K562 (cell line): ENCODE measurements at regions not wholly inside any gene's neighbourhood (a gene's known extent, or its start where the extent isn't known, plus 50 kb on each side); places are given as distances from the start of the nearest gene placed in this dataset.

Experiments
- ATAC-seq: fragments of 200-7000 bp; cut with Tn5 transposase; 3 replicates; pipeline ENCODE4 v1.9.1; 2020; ENCODE audit warnings: moderate library complexity
- BruUV-seq: library from RNA; stranded (reverse); fragments of 400-500 nt; replicated peaks from 2 replicates; lab custom pipeline; 2021; lab: Mats Ljungman, UMichigan
- CTCF ChIA-PET: fragments of 300-600 bp; formaldehyde crosslinking; extraction: SDS; loops from one replicate; lab custom pipeline; 2021; ENCODE audit warnings: low intra/inter-chr PET ratio; lab: Yijun Ruan, JAX
- POLR2A ChIA-PET: fragments of 300-600, 350-650 bp; sonication (Branson Sonifier 250); formaldehyde crosslinking; extraction: SDS; loops from one replicate; lab custom pipeline; 2021; ENCODE audit warnings: antibody characterized with exemption, inconsistent platforms; lab: Yijun Ruan, JAX
- DNase-seq, 4 experiments: peaks; one replicate each; pipeline versions ENCODE4 v3.0.0 to v3.0.0-alpha.2; 2011 to 2018; ENCODE audit warnings: low spot score in 3 of 4, mixed read lengths in 3 of 4; ENCODE audit errors: extremely low read depth in 1 of 4
- FAIRE-seq: peaks from 2 replicates; lab custom pipeline; 2011; peaks lifted over from hg19 to GRCh38; lab: Jason Lieb, UNC
- H2AFZ ChIP-seq: 2 replicates; pipeline ENCODE4 v1.6.0; 2011; ENCODE audit warnings: low read depth, low read length, control low read depth, inconsistent platforms
- H3K27ac ChIP-seq: fragments of 200-600 bp; 3 replicates; pipeline ENCODE4 v1.8.0; 2011; ENCODE audit warnings: low read depth, mild to moderate bottlenecking, control low read depth, inconsistent platforms, low read length, moderate library complexity, mixed read lengths; ENCODE audit errors: extremely low read depth
- H3K27me3 ChIP-seq, 2 experiments: fragments of 300-600 bp in 1 of 2; 2 replicates in 1 of 2; 3 replicates in 1 of 2; pipeline versions ENCODE4 v1.6.0 to v1.8.0; 2011; ENCODE audit warnings: inconsistent platforms in 2 of 2, low read length in 2 of 2, mild to moderate bottlenecking in 1 of 2, mixed read lengths in 1 of 2, moderate library complexity in 1 of 2; ENCODE audit not compliant: control insufficient read depth in 2 of 2, insufficient read depth in 2 of 2
- H3K36me3 ChIP-seq: fragments of 300-600 bp; 3 replicates; pipeline ENCODE4 v1.8.0; 2011; ENCODE audit warnings: mild to moderate bottlenecking, low read length, inconsistent platforms; ENCODE audit not compliant: control insufficient read depth, insufficient read depth
- H3K4me1 ChIP-seq, 2 experiments: fragments of 200-600 bp in 1 of 2; replicated peaks in 1 of 2; 2 replicates in 1 of 2; 3 replicates in 1 of 2; pipeline versions ENCODE4 v1.5.1 to v1.8.0; 2011; ENCODE audit warnings: inconsistent platforms in 2 of 2, low read length in 2 of 2, mild to moderate bottlenecking in 1 of 2, mixed read lengths in 1 of 2, moderate library complexity in 1 of 2; ENCODE audit not compliant: control insufficient read depth in 2 of 2, insufficient read depth in 2 of 2
- H3K4me2 ChIP-seq: 2 replicates; pipeline ENCODE4 v1.6.1; 2011; ENCODE audit warnings: low read length, control low read depth, inconsistent platforms, mixed read lengths; ENCODE audit not compliant: insufficient read depth
- H3K4me3 ChIP-seq: fragments of 200-600 bp; sonication (generic), shearing (Covaris generic); 2 replicates; pipeline ENCODE4 v1.5.1; 2016; ENCODE audit warnings: control low read depth, inconsistent platforms
- H3K79me2 ChIP-seq: fragments of 200-600 bp; 3 replicates; pipeline ENCODE4 v1.8.0; 2011; ENCODE audit warnings: low read length, inconsistent platforms; ENCODE audit not compliant: control insufficient read depth, insufficient read depth
- H3K9ac ChIP-seq, 2 experiments: 2 replicates each; pipeline versions ENCODE4 v1.6.0 to v1.6.1; 2011; ENCODE audit warnings: low read depth in 2 of 2, low read length in 2 of 2, control low read depth in 1 of 2, inconsistent platforms in 1 of 2, mild to moderate bottlenecking in 1 of 2, mixed read lengths in 1 of 2; ENCODE audit not compliant: insufficient read depth in 1 of 2
- H3K9me1 ChIP-seq: one replicate; pipeline ENCODE4 v1.6.0; 2011; ENCODE audit warnings: inconsistent platforms, mild to moderate bottlenecking, low read length, moderate library complexity; ENCODE audit not compliant: control insufficient read depth, insufficient read depth
- H3K9me3 ChIP-seq: replicated peaks from 2 replicates; pipeline ENCODE4 v1.5.1; 2011; ENCODE audit warnings: low read depth, low read length, inconsistent platforms; ENCODE audit not compliant: control insufficient read depth, insufficient read depth
- H4K20me1 ChIP-seq: replicated peaks from 2 replicates; pipeline ENCODE4 v1.6.1; 2011; ENCODE audit warnings: low read length, inconsistent platforms, mixed read lengths; ENCODE audit not compliant: control insufficient read depth, insufficient read depth
- ELF1 ChIP-seq: fragments of 200-800 bp; sonication (Bioruptor generic); IDR thresholded peaks from 2 replicates; pipeline ENCODE4 v1.6.1; 2016; ENCODE audit warnings: missing genetic modification characterization, missing compliant biosample characterization
- ERF ChIP-seq: fragments of 450-650 bp; formaldehyde crosslinking; IDR thresholded peaks from 2 replicates; pipeline ENCODE4 v1.4.0; 2020; ENCODE audit warnings: mild to moderate bottlenecking, mixed read lengths
- SMARCC2 ChIP-seq: fragments of 450-650 bp; IDR thresholded peaks from 2 replicates; pipeline ENCODE4 v1.6.1; 2017; ENCODE audit warnings: antibody characterized with exemption, moderate library complexity, mild to moderate bottlenecking, low read depth
- TCF15 ChIP-seq: fragments of 250-450 bp; sonication (Bioruptor Pico); IDR thresholded peaks from 2 replicates; pipeline ENCODE4 v1.8.0; 2022; ENCODE audit warnings: moderate library complexity, mild to moderate bottlenecking, inconsistent platforms
- TRIM25 ChIP-seq: fragments of 450-650 bp; IDR thresholded peaks from 2 replicates; pipeline ENCODE4 v1.7.0; 2016; ENCODE audit warnings: borderline replicate concordance
- ZNF280B ChIP-seq: fragments of 250-450 bp; sonication (Bioruptor Pico); IDR thresholded peaks from 2 replicates; pipeline ENCODE4 v1.5.1; 2021; ENCODE audit warnings: mild to moderate bottlenecking
- ZNF551 ChIP-seq: fragments of 250-450 bp; sonication (Bioruptor Pico); IDR thresholded peaks from 2 replicates; pipeline ENCODE4 v1.5.0; 2021; ENCODE audit warnings: mild to moderate bottlenecking, moderate library complexity
- WGBS: fragments of 100-300 bp; shearing (Covaris generic); methylation state at CpG from one replicate; pipeline ENCODE4 v1.1.6; 2016; ENCODE audit warnings: low coverage, mixed read lengths; ENCODE audit not compliant: insufficient coverage; ENCODE audit errors: missing lambda C conversion rate; 5-methylcytosine and 5-hydroxymethylcytosine counted together
- in situ Hi-C: fragments of 300-500 bp; cut with MboI; formaldehyde crosslinking; loops from 4 replicates; pipeline ENCODE4 v1.15.0; 2018; ENCODE audit warnings: inconsistent platforms, mixed read lengths
- intact Hi-C: fragments of 100-400 bp; cut with micrococcal nuclease; formaldehyde crosslinking; loops from 2 replicates; pipeline ENCODE4 v1.14.2; 2022

GRCh38 chr4:108567831-108568230, 52.5 kb upstream of the RPL34 start:
- intact Hi-C loops (no loop called here), in situ Hi-C loops (no loop called here)
- Histone ChIP-seq H3K9ac (no peak overlapping the region), H3K27ac (no peak overlapping the region), H3K9me1 (no peaks in the 10 kb centered on the region), H3K4me2 (no peak overlapping the region), H3K4me1 (no peaks in the 10 kb centered on the region), H3K4me3 (no peak overlapping the region), H3K9me3 (no peaks in the 10 kb centered on the region), H3K27me3 (peaks cover 8 to 15% of the 10 kb centered on the region in 2 experiments; a peak in 3 of 5 replicates), H3K36me3 (no peaks in the 10 kb centered on the region), H2AFZ (no peak overlapping the region), H3K79me2 (no peaks in the 10 kb centered on the region), H4K20me1 (no peaks in the 10 kb centered on the region)
- ATAC-seq (no peak), FAIRE-seq (no peak), DNase-seq (no peak)
- no TSS peak for BruUV-seq
- ChIA-PET POLR2A (no interaction called here), CTCF (no interaction called here)
- no peak for TF ChIP-seq SMARCC2
- no peak for TF ChIP-seq ZNF551 (CRISPR knock-in tag)
- TF ChIP-seq ERF, result no peak
- TF ChIP-seq ELF1 (tag), result no peak

GRCh38 chr4:108561116-108561515, 59.3 kb upstream of the RPL34 start:
- DNase-seq (no peak), ATAC-seq (no peak), FAIRE-seq (no peak)
- Histone ChIP-seq H3K4me1 (no peaks in the 10 kb centered on the region), H2AFZ (no peak overlapping the region), H3K9me1 (no peaks in the 10 kb centered on the region), H3K4me2 (no peak overlapping the region), H3K27me3 (no peaks in the 10 kb centered on the region; a peak in 2 of 5 replicates), H3K79me2 (no peaks in the 10 kb centered on the region), H3K4me3 (no peak overlapping the region), H3K9me3 (no peaks in the 10 kb centered on the region), H3K9ac (no peak overlapping the region), H4K20me1 (no peaks in the 10 kb centered on the region), H3K36me3 (no peaks in the 10 kb centered on the region), H3K27ac (no peak overlapping the region)
- TF ChIP-seq TCF15 (CRISPR knock-in tag), result no peak
- no peak for TF ChIP-seq TRIM25
- TF ChIP-seq ZNF280B (CRISPR knock-in tag), result no peak
- WGBS, result 4% methylated on average over 2 of the region's 3 CpGs
- in situ Hi-C loops, result no loop called here
- POLR2A ChIA-PET, result no interaction called here
- intact Hi-C loops, result no loop called here
- BruUV-seq, result no TSS peak
- CTCF ChIA-PET, result no interaction called here
